ENCODE measurements at regions not wholly inside any gene's neighbourhood (a gene's known extent, or its start where the extent isn't known, plus 50 kb on each side); places are given as distances from the start of the nearest gene placed in this dataset.
A peak's percentile ranks its signal among the peaks of the same experiment; 100 is the strongest.

DNA sequence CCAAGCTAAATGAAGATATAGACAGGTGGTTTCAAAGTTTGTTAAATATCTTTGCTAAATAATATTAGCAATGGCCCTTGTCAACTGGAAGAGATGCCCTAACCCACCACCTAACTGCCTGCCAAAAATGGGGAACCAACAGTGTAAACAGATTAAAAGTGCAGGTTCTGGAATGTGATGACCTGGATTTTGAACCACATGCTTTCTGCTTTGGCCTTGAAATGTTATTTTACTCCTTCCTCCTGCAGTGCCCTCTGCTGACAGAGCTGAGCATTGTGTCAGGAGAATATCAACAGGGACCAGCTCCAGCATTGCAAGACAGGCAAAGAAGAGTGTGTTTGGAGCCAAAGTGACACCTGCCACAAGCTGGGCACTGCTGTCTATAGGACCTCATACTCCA, 226.6 kb downstream of the MYLK4 start:
- Histone ChIP-seq H3K27me3 (ENCODE audit: control insufficient read depth in 5 of 5, insufficient read depth in 4 of 5, low read length in 5 of 5) (no peaks in the 10 kb centered on the region), H3K9me3 (ENCODE audit: control insufficient read depth in 5 of 5, low read length in 5 of 5) (peaks cover 4 to 23% (median 18%) of the 10 kb centered on the region in 5 donors), H3K36me3 (ENCODE audit: control insufficient read depth in 5 of 5, insufficient read depth in 5 of 5, low read length in 5 of 5) (no peaks in the 10 kb centered on the region), H3K4me1 (ENCODE audit: control insufficient read depth in 5 of 5, insufficient read depth in 5 of 5, low read length in 5 of 5) (no peaks in the 10 kb centered on the region), H3K4me3 (ENCODE audit: low read depth in 1 of 5, low read length in 5 of 5) (peak overlapping the region in 1 of 5 donors; percentile 18), H3K9ac (ENCODE audit: low read length in 5 of 5) (no peak overlapping the region), H3K27ac (ENCODE audit: low read depth, low read length) (no peak overlapping the region)

GRCh38 chr6:2523061-2523460, 227.7 kb downstream of the MYLK4 start:
- no peaks in the 10 kb centered on the region for H3K4me1 ChIP-seq (ENCODE audit: control insufficient read depth in 5 of 5, insufficient read depth in 5 of 5, low read length in 5 of 5)
- no peaks in the 10 kb centered on the region for H3K36me3 ChIP-seq (ENCODE audit: control insufficient read depth in 5 of 5, insufficient read depth in 5 of 5, low read length in 5 of 5)
- peaks cover 4 to 26% (median 19%) of the 10 kb centered on the region in 5 donors for H3K9me3 ChIP-seq (ENCODE audit: control insufficient read depth in 5 of 5, low read length in 5 of 5)
- no peaks in the 10 kb centered on the region for H3K27me3 ChIP-seq (ENCODE audit: control insufficient read depth in 5 of 5, insufficient read depth in 4 of 5, low read length in 5 of 5)
- no peak overlapping the region for H3K9ac ChIP-seq (ENCODE audit: low read length in 5 of 5)
- no peak overlapping the region for H3K27ac ChIP-seq (ENCODE audit: low read depth, low read length)
- H3K4me3 ChIP-seq (ENCODE audit: low read depth in 1 of 5, low read length in 5 of 5) = no peak overlapping the region

- Histone ChIP-seq H3K9ac (ENCODE audit: low read length in 5 of 5) (no peak overlapping the region), H3K27ac (ENCODE audit: low read depth, low read length) (no peak overlapping the region), H3K9me3 (ENCODE audit: control insufficient read depth in 5 of 5, low read length in 5 of 5) (peaks cover 4 to 26% (median 19%) of the 10 kb centered on the region in 5 donors), H3K36me3 (ENCODE audit: control insufficient read depth in 5 of 5, insufficient read depth in 5 of 5, low read length in 5 of 5) (no peaks in the 10 kb centered on the region), H3K4me3 (ENCODE audit: low read depth in 1 of 5, low read length in 5 of 5) (no peak overlapping the region), H3K27me3 (ENCODE audit: control insufficient read depth in 5 of 5, insufficient read depth in 4 of 5, low read length in 5 of 5) (no peaks in the 10 kb centered on the region), H3K4me1 (ENCODE audit: control insufficient read depth in 5 of 5, insufficient read depth in 5 of 5, low read length in 5 of 5) (no peaks in the 10 kb centered on the region)
Observed at GRCh38 chr6:2522521-2522920, 228.2 kb downstream of the MYLK4 start.

DNA sequence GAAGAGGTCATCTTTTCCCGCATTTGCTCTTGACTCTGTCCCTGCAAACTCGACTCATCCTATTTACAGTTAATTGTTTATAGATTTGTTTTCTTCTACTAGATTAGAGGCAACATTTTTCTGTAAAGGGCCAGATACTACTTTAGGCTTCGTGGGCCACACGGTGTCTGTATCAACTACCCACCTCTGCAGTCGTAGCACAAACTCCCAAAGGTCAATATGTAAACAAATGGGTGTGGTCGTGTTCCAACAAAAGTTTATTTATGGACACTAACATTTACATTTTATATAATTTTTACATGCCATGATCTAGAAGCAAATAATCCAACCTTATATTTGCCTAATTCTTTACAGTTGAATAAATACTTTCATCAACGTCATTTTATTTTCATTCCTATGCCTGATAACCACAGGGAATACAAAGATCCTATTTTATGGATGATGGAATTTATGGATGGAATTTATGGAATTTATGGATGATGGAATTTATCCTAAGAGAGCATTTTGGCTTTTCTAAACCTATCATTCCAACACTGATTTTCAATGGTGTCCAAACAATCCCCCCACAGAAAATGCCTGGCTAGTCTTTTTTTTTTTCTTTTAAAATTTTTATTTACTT, 232.8 kb downstream of the MYLK4 start:
- no peak overlapping the region for H3K4me3 ChIP-seq (ENCODE audit: low read depth in 1 of 5, low read length in 5 of 5)
- no peaks in the 10 kb centered on the region for H3K36me3 ChIP-seq (ENCODE audit: control insufficient read depth in 5 of 5, insufficient read depth in 5 of 5, low read length in 5 of 5)
- H3K4me1 ChIP-seq (ENCODE audit: control insufficient read depth in 5 of 5, insufficient read depth in 5 of 5, low read length in 5 of 5) = no peaks in the 10 kb centered on the region
- no peak overlapping the region for H3K27ac ChIP-seq (ENCODE audit: low read depth, low read length)
- no peaks in the 10 kb centered on the region for H3K27me3 ChIP-seq (ENCODE audit: control insufficient read depth in 5 of 5, insufficient read depth in 4 of 5, low read length in 5 of 5)
- no peak overlapping the region for H3K9ac ChIP-seq (ENCODE audit: low read length in 5 of 5)
- H3K9me3 ChIP-seq (ENCODE audit: control insufficient read depth in 5 of 5, low read length in 5 of 5) = peaks cover 0 to 14% (median 12%) of the 10 kb centered on the region in 5 donors

- H3K9ac ChIP-seq (ENCODE audit: low read length in 5 of 5) = no peak overlapping the region
- no peaks in the 10 kb centered on the region for H3K36me3 ChIP-seq (ENCODE audit: control insufficient read depth in 5 of 5, insufficient read depth in 5 of 5, low read length in 5 of 5)
- no peak overlapping the region for H3K4me3 ChIP-seq (ENCODE audit: low read depth in 1 of 5, low read length in 5 of 5)
- no peak overlapping the region for H3K27ac ChIP-seq (ENCODE audit: low read depth, low read length)
- H3K27me3 ChIP-seq (ENCODE audit: control insufficient read depth in 5 of 5, insufficient read depth in 4 of 5, low read length in 5 of 5) = no peaks in the 10 kb centered on the region
- H3K4me1 ChIP-seq (ENCODE audit: control insufficient read depth in 5 of 5, insufficient read depth in 5 of 5, low read length in 5 of 5) = no peaks in the 10 kb centered on the region
- peaks cover 0 to 14% (median 12%) of the 10 kb centered on the region in 5 donors for H3K9me3 ChIP-seq (ENCODE audit: control insufficient read depth in 5 of 5, low read length in 5 of 5)
Observed at GRCh38 chr6:2517401-2517800, 233.3 kb downstream of the MYLK4 start.

DNA sequence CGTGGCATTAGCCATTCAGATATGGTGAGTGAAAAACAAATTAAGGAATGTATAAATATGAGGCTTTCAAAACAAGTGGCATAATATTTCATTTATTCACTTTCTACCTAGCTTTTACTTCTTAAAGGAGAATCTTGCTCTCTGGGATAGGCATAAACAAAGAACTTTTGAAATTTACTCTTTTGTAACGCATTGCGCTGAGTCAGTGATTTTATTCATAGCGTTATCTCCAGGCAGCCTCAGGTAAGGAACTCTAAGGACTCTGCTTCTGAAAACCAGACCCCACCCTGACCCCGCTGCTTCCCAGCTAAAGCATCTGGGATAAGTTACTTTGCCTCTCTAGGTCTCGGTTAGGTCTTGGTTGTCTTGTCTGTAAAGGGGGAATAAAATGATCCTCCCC, 234.7 kb downstream of the MYLK4 start:
- peaks cover 0 to 14% (median 12%) of the 10 kb centered on the region in 5 donors for H3K9me3 ChIP-seq (ENCODE audit: control insufficient read depth in 5 of 5, low read length in 5 of 5)
- H3K27ac ChIP-seq (ENCODE audit: low read depth, low read length) = no peak overlapping the region
- no peaks in the 10 kb centered on the region for H3K27me3 ChIP-seq (ENCODE audit: control insufficient read depth in 5 of 5, insufficient read depth in 4 of 5, low read length in 5 of 5)
- no peaks in the 10 kb centered on the region for H3K4me1 ChIP-seq (ENCODE audit: control insufficient read depth in 5 of 5, insufficient read depth in 5 of 5, low read length in 5 of 5)
- no peak overlapping the region for H3K9ac ChIP-seq (ENCODE audit: low read length in 5 of 5)
- H3K4me3 ChIP-seq (ENCODE audit: low read depth in 1 of 5, low read length in 5 of 5) = no peak overlapping the region
- no peaks in the 10 kb centered on the region for H3K36me3 ChIP-seq (ENCODE audit: control insufficient read depth in 5 of 5, insufficient read depth in 5 of 5, low read length in 5 of 5)

DNA sequence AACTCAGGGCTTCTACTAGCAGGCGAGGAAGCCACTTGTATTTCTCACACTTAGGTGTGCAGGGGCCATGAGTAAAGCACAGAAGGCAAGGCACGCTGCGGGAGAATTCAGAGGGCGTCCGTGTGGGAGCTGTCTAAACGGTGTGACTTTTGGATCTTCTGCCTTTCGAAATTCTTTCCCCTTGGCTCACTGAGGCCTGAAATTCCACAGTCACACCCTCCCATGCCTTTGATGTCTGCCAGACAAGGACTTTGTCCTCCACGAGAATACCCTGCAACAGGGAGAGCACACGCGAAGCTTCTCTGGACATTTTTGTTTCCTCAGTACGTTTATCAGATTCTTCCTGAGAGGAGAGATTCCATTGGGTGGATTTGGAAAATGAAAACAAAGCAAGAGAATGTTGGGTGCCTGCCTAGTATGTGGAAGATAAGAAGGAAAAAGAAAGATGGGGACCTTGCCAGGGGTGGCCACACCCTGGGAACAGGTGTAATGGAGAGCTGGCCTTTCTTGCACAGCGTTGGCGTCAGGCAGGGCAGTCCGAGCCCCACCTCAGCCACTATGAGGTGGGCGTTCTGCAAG, 235.7 kb downstream of the MYLK4 start:
- Histone ChIP-seq H3K36me3 (ENCODE audit: control insufficient read depth in 5 of 5, insufficient read depth in 5 of 5, low read length in 5 of 5) (no peaks in the 10 kb centered on the region), H3K27ac (ENCODE audit: low read depth, low read length) (no peak overlapping the region), H3K4me3 (ENCODE audit: low read depth in 1 of 5, low read length in 5 of 5) (no peak overlapping the region), H3K9me3 (ENCODE audit: control insufficient read depth in 5 of 5, low read length in 5 of 5) (peaks cover 0 to 10% (median 7%) of the 10 kb centered on the region in 5 donors), H3K4me1 (ENCODE audit: control insufficient read depth in 5 of 5, insufficient read depth in 5 of 5, low read length in 5 of 5) (no peaks in the 10 kb centered on the region), H3K9ac (ENCODE audit: low read length in 5 of 5) (no peak overlapping the region), H3K27me3 (ENCODE audit: control insufficient read depth in 5 of 5, insufficient read depth in 4 of 5, low read length in 5 of 5) (peaks cover 0 to 4% (median 3%) of the 10 kb centered on the region in 5 donors)

DNA sequence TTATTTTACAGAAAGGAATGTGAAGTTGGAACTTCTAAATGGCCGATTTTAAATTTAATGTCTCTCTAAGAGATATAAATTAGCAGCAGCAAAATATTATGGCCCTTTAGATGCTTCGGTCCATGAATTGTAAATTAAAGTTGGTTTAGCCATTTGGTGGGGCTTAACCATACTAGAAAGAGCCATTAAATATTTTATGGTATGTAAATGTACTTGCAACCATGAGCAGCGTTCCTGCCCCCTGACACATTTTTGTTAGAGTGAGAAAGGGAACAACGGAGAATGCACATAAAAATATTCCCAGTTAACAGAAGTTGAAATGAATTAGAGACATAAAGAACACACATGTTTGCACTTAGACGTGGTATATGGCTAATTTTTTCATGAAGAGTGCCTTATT, 237.9 kb downstream of the MYLK4 start:
- H3K9ac ChIP-seq (ENCODE audit: low read length in 5 of 5) = no peak overlapping the region
- H3K4me3 ChIP-seq (ENCODE audit: low read depth in 1 of 5, low read length in 5 of 5) = no peak overlapping the region
- peaks cover 0 to 2% (median 0%) of the 10 kb centered on the region in 5 donors for H3K9me3 ChIP-seq (ENCODE audit: control insufficient read depth in 5 of 5, low read length in 5 of 5)
- H3K27me3 ChIP-seq (ENCODE audit: control insufficient read depth in 5 of 5, insufficient read depth in 4 of 5, low read length in 5 of 5) = peaks cover 2 to 8% (median 7%) of the 10 kb centered on the region in 5 donors
- H3K36me3 ChIP-seq (ENCODE audit: control insufficient read depth in 5 of 5, insufficient read depth in 5 of 5, low read length in 5 of 5) = no peaks in the 10 kb centered on the region
- no peak overlapping the region for H3K27ac ChIP-seq (ENCODE audit: low read depth, low read length)
- H3K4me1 ChIP-seq (ENCODE audit: control insufficient read depth in 5 of 5, insufficient read depth in 5 of 5, low read length in 5 of 5) = no peaks in the 10 kb centered on the region

GRCh38 chr6:2510316-2510715, 240.4 kb downstream of the MYLK4 start:
- Histone ChIP-seq H3K9me3 (ENCODE audit: control insufficient read depth in 5 of 5, low read length in 5 of 5) (no peaks in the 10 kb centered on the region), H3K4me3 (ENCODE audit: low read depth in 1 of 5, low read length in 5 of 5) (no peak overlapping the region), H3K4me1 (ENCODE audit: control insufficient read depth in 5 of 5, insufficient read depth in 5 of 5, low read length in 5 of 5) (no peaks in the 10 kb centered on the region), H3K9ac (ENCODE audit: low read length in 5 of 5) (no peak overlapping the region), H3K36me3 (ENCODE audit: control insufficient read depth in 5 of 5, insufficient read depth in 5 of 5, low read length in 5 of 5) (no peaks in the 10 kb centered on the region), H3K27ac (ENCODE audit: low read depth, low read length) (no peak overlapping the region), H3K27me3 (ENCODE audit: control insufficient read depth in 5 of 5, insufficient read depth in 4 of 5, low read length in 5 of 5) (peaks cover 4 to 16% (median 10%) of the 10 kb centered on the region in 5 donors)

DNA sequence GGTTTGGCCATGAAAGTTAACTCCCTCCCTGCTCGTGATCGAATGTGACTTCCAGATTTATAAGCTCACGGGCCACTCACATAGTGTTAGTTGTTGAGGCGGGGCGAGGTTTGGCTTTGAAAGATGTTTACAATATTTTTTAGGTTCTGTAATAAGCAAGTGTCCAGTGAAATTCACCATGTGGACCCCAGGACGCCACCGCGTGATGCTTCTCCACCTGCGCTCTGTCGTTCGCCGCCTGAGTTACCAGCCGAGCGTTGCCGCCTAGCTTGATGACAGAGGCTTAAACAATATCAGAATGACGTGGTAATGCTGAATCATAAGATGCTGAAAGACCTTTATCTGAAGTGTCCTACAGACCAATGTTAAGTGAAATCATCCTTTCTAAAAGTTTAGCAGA, 241.0 kb downstream of the MYLK4 start:
- Histone ChIP-seq H3K27me3 (ENCODE audit: control insufficient read depth in 5 of 5, insufficient read depth in 4 of 5, low read length in 5 of 5) (peaks cover 4 to 16% (median 10%) of the 10 kb centered on the region in 5 donors), H3K9me3 (ENCODE audit: control insufficient read depth in 5 of 5, low read length in 5 of 5) (no peaks in the 10 kb centered on the region), H3K9ac (ENCODE audit: low read length in 5 of 5) (no peak overlapping the region), H3K36me3 (ENCODE audit: control insufficient read depth in 5 of 5, insufficient read depth in 5 of 5, low read length in 5 of 5) (no peaks in the 10 kb centered on the region), H3K4me3 (ENCODE audit: low read depth in 1 of 5, low read length in 5 of 5) (no peak overlapping the region), H3K27ac (ENCODE audit: low read depth, low read length) (no peak overlapping the region), H3K4me1 (ENCODE audit: control insufficient read depth in 5 of 5, insufficient read depth in 5 of 5, low read length in 5 of 5) (no peaks in the 10 kb centered on the region)

Measured in subcutaneous abdominal adipose tissue (tissue), 5 donors.